ENCODE measurements at regions not wholly inside any gene's neighbourhood (a gene's known extent, or its start where the extent isn't known, plus 50 kb on each side); places are given as distances from the start of the nearest gene placed in this dataset.
"Not testable (repeated sequence)": the region's sequence is repeated elsewhere in the genome, so short reads cannot be mapped to it uniquely, and the experiment has no call there.

- no peak for DNase-seq
These were observed 1293.9 kb downstream of the PCDH9 start for GRCh38 chr13:65936249-65936648.

DNA sequence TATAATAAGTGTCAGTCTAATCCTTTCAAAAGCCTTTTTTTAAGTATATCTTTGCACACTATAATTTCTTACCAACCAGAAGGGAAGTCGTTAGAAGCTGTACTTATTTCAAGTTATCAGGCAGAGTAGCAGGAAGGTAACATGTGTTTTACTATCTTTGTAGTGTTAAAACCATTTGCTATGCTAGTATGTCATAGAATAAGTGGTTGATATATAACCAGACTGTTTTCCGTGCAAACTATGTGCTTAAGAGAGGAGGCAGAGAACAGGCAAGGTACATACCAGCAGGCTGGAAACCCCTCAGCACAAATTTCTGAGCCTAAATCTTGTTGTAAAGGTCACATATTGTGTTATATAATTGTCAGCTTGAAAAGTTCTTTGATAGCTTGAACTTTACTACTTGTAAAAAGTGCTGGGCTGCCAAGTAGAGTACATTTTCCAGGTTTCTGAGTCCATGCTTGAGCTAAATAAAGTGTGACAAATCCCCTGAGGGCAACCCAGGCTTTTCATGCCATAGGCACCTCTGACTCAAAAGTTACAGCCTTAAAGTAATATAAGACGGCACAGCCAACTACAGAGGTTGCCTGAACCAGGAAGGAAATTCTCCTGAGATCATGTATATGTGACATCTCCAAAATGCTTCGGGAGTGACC lies 1297.4 kb downstream of the PCDH9 start:
- peak; percentile 30 for DNase-seq

DNA sequence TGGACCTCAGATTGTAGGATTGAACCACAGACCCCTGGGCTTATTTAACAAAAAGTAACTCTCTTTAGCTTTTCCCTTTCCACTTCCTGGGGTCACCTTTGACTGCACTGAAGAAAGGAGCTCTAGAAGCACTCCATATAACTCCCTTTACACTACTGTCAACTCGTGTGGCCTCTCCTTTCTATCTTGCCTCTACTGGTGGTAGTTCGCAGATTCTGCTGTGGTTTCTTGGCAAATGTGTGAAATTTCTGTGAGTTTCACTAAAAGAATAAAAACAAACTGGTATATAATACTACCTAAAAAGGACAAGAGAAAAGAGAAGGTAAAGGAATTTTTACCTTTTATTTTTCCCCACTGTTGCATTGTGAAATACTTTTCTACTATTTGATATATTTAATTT lies 1298.1 kb downstream of the PCDH9 start:
- no peak for DNase-seq

DNA sequence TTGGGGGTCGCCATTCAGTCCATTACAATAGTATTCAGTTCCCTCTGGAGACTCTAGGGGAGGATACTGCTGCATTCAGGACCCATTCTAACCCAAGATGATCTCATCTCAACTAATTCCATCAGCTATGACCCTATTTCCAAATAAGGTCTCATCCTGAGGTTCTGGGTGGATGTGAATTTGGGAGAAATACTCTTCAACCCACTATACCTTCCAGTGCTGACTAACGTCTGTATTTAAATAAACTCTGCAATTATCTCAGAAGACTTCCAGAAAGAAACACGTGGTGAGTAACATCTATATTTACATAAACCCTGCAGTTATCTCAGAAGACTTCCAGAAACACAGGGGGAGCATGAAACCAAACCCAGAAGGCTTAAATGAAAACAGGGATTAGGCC lies 1300.7 kb downstream of the PCDH9 start:
- no peak for DNase-seq

- DNase-seq: no peak
These were observed 1303.4 kb downstream of the PCDH9 start for GRCh38 chr13:65926750-65927171.

- not testable (repeated sequence) for DNase-seq
These were observed 1307.3 kb downstream of the PCDH9 start for GRCh38 chr13:65922846-65923245.

GRCh38 chr13:65921933-65922332 lies 1308.2 kb downstream of the PCDH9 start:
- DNase-seq: no peak

GRCh38 chr13:65917731-65918130 lies 1312.4 kb downstream of the PCDH9 start:
- DNase-seq: no peak

DNA sequence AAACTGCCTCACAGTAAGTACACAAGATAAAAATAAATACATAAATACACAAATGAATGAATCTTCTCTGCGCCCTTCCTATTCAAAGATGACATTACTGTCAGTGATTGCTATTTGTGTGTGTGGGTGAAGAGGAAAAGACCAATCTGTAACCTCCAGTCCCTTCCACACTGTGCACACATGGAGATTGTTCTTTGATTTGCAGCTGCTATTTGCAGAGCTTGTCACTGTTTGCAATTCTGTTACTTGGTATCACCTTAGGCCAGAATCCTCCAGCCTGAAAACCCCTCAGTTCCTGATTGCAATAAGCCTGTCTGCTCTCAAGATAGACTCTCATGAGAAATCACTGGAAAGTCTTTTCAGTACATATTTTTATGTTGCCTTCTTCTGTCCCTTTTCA lies 1314.9 kb downstream of the PCDH9 start:
- no peak for DNase-seq

DNA sequence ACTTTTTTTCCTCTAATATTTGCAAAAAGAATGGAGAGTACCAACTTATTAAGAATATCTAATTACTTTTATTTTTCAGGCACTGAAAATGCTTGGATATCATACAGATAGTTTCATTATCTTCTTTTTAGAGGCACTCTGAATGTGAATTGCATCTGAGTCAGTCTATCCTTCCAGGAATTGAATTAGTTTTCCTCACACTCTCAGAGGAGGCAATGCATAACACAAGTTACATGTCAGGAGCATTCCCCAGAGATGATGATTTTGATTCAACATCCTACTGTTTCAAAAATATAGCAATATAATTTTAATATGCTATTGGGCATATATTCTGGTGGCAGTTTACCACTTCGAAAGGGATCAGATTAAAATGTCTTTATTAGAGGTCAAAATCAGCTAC lies 1315.4 kb downstream of the PCDH9 start:
- no peak for DNase-seq

DNA sequence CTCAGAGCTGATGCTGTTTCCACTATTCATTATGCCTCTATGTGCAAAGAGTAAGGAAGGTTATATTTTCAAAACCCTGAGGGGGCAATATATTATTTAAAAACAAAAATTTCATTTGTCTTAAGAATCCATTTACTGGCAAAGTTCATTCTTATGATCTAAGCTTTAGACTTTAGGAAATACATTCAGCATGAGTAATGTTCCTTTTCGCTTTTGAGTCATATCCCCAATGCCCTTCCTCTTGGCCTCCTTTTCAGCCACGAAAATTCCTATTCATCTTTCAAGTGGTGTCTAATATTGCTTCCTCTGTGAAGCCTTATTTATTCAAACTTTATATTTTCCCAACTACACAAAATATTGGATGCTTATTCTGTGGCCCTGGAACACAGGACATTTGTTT lies 1317.0 kb downstream of the PCDH9 start:
- peak; percentile 33 for DNase-seq

- DNase-seq: no peak
These were observed 1317.6 kb downstream of the PCDH9 start for GRCh38 chr13:65912516-65912915.

- DNase-seq: no peak
These were observed 1318.5 kb downstream of the PCDH9 start for GRCh38 chr13:65911546-65912193.

- no peak for DNase-seq
These were observed 1320.6 kb downstream of the PCDH9 start for GRCh38 chr13:65909501-65909900.

- no peak for DNase-seq
These were observed 1322.2 kb downstream of the PCDH9 start for GRCh38 chr13:65907666-65908525.

DNA sequence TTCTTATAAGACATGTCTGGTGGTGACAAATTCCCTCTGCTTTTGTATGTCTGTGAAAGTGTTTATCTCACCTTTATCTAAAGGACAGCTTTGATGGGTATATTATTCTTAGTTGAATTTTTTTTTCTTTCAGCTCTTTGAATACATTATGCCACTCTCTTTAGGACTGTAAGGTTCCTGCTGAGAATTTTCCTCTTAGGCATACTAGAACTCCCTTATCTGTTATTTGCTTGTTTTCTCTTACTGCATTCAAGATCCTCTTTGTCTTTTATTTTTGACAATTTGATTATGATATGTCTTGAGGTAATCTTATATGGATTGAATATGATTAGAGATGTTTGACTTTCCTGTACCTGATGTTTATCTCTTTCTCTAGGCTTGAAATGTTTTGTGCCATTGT lies 1328.4 kb downstream of the PCDH9 start:
- no peak for DNase-seq

- no peak for DNase-seq
These were observed 1336.1 kb downstream of the PCDH9 start for GRCh38 chr13:65894049-65894448.

DNA sequence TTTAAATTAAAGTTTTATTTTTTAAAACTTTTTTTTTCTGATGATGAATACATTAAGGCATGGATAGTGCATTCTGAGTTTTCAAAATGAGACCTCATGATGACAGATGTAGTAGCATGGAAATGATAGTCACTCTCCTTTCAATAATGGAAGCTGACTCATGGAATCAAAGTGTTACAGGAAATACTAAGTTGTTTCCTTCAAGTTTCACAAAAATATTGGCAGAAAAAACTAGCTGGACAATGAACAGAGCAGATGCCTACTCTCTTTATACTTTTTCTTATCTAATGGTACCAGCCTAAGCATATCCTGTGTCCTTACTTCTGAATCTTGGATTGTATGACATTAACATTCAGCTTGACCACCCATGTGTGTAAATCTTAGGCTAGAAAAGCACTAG lies 1337.3 kb downstream of the PCDH9 start:
- no peak for DNase-seq

DNA sequence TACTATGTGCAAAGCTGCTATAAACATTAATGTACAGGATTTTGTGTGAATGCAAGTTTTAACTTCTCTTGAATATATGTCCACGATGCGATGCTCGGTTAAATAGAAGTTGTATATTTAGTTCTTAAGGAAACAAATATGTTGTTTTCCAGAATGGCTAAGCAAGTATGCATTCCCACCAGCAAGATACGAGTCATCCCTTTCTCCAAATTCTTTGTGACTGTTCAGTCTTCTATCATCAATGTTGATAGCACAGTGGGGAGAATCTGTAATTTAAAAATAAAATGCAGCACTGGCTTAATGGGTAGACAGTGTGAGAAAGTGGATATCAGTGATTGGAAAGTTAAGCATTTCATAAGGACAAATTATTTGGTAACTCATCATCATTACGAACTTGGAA lies 1340.8 kb downstream of the PCDH9 start:
- no peak for DNase-seq

GRCh38 chr13:65882810-65883209 lies 1347.3 kb downstream of the PCDH9 start:
- DNase-seq: no peak

- DNase-seq: no peak
These were observed 1348.5 kb downstream of the PCDH9 start for GRCh38 chr13:65881561-65882155.

- no peak for DNase-seq
These were observed 1355.1 kb downstream of the PCDH9 start for GRCh38 chr13:65875031-65875430.

DNA sequence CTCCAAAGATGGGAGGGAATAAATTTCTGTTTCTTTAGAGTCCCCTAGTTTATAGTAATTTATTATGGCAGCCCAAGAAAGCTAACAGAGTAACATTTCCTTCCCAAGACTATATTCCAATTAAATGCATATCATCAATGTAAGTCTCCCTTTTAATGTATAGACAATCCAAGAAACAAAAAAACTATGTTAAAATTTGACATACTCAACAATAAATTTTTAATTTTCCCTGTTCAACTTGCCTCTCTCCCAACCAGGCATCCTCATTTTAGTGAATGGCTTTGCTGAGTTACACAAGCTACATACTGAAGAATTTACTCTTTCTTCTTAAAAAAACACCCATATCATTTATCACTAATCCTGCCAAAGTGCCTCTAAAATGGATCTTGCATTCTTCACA lies 1357.7 kb downstream of the PCDH9 start:
- DNase-seq: no peak

DNA sequence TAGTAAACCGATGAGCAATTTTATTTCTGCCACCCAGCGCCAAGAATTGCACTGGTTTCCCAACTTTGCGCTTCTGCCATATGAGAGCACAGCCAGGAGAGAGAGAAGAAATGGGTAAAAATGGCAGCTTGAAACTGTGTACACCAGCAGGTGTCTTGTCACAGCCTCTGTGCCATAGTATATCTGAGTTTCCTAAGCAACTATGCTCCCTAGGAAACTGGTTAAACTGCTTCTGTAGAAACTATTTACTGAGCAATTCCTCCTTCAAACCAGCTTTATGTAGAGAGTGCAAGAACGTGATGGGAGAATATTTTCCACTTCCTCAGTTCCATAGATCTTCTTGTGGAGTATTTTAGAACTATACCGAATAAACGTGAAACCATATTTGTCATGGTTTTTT lies 1361.3 kb downstream of the PCDH9 start:
- DNase-seq: no peak

Data from amniotic stem cell (primary cell).